ENCODE measurements at regions not wholly inside any gene's neighbourhood (a gene's known extent, or its start where the extent isn't known, plus 50 kb on each side); places are given as distances from the start of the nearest gene placed in this dataset.

GRCh38 chr7:41010418-41010817, 692.5 kb downstream of the INHBA start:
- TF ChIP-seq CTCF (IDR thresholded peaks at IDR 0.05): no peak
- TF ChIP-seq EZH2 (IDR thresholded peaks at IDR 0.05): no peak

Data from neural progenitor cell (in vitro differentiated cells).